Tibial nerve (tissue), 4 donors: ENCODE measurements at regions not wholly inside any gene's neighbourhood (a gene's known extent, or its start where the extent isn't known, plus 50 kb on each side); places are given as distances from the start of the nearest gene placed in this dataset.

Experiments
- EP300 ChIP-seq, 2 donors: sonication (generic); formaldehyde crosslinking; IDR thresholded peaks; one replicate each; pipeline ENCODE4 v1.6.1; 2017; ENCODE audit warnings: antibody characterized with exemption in 2 of 2, mild to moderate bottlenecking in 1 of 2
- POLR2A ChIP-seq, 2 donors: fragments of 450-650 bp; IDR thresholded peaks; one replicate each; pipeline ENCODE4 v1.6.1; 2017; ENCODE audit warnings: antibody characterized with exemption in 2 of 2, mild to moderate bottlenecking in 2 of 2, moderate library complexity in 2 of 2
- TF ChIP-seq, protein P1 (sequence below), 5 experiments: fragments of 200-600 bp in 3 of 5; fragments of 450-650 bp in 2 of 5; sonication (generic) in 3 of 5; IDR thresholded peaks; one replicate each; pipeline ENCODE4 v1.5.1; 2016 to 2019; ENCODE audit warnings: antibody characterized with exemption in 5 of 5, mild to moderate bottlenecking in 3 of 5, moderate library complexity in 2 of 5

DNA sequence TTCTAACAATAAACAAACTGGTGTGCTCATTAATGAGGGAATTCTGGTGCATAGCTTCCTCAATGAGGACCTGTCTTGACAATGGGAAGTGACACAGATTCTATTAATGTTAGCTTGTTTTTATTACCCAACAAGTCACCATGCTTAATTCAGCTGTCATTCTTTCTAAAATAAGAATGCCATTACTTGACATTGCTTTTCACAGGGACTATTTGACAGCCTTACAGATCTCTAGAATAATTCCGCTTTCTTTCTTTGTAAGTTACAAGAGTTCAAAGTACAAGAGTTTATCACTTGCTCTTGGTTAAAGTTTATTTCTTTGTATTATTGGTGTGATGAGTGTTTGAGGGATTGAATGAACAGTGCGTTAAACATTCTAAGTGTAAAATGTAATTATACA is 127.0 kb upstream of the COL5A2 start:
- TF ChIP-seq, protein P1, sequence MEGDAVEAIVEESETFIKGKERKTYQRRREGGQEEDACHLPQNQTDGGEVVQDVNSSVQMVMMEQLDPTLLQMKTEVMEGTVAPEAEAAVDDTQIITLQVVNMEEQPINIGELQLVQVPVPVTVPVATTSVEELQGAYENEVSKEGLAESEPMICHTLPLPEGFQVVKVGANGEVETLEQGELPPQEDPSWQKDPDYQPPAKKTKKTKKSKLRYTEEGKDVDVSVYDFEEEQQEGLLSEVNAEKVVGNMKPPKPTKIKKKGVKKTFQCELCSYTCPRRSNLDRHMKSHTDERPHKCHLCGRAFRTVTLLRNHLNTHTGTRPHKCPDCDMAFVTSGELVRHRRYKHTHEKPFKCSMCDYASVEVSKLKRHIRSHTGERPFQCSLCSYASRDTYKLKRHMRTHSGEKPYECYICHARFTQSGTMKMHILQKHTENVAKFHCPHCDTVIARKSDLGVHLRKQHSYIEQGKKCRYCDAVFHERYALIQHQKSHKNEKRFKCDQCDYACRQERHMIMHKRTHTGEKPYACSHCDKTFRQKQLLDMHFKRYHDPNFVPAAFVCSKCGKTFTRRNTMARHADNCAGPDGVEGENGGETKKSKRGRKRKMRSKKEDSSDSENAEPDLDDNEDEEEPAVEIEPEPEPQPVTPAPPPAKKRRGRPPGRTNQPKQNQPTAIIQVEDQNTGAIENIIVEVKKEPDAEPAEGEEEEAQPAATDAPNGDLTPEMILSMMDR (IDR thresholded peaks at IDR 0.05), result no peak
- TF ChIP-seq EP300 (IDR thresholded peaks at IDR 0.05) (no peak), POLR2A (IDR thresholded peaks at IDR 0.05) (no peak)
